ENCODE measurements at regions not wholly inside any gene's neighbourhood (a gene's known extent, or its start where the extent isn't known, plus 50 kb on each side); places are given as distances from the start of the nearest gene placed in this dataset.
"Not testable (repeated sequence)": the region's sequence is repeated elsewhere in the genome, so short reads cannot be mapped to it uniquely, and the experiment has no call there.

- TF ChIP-seq, protein P1, sequence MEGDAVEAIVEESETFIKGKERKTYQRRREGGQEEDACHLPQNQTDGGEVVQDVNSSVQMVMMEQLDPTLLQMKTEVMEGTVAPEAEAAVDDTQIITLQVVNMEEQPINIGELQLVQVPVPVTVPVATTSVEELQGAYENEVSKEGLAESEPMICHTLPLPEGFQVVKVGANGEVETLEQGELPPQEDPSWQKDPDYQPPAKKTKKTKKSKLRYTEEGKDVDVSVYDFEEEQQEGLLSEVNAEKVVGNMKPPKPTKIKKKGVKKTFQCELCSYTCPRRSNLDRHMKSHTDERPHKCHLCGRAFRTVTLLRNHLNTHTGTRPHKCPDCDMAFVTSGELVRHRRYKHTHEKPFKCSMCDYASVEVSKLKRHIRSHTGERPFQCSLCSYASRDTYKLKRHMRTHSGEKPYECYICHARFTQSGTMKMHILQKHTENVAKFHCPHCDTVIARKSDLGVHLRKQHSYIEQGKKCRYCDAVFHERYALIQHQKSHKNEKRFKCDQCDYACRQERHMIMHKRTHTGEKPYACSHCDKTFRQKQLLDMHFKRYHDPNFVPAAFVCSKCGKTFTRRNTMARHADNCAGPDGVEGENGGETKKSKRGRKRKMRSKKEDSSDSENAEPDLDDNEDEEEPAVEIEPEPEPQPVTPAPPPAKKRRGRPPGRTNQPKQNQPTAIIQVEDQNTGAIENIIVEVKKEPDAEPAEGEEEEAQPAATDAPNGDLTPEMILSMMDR (IDR thresholded peaks at IDR 0.05; ENCODE audit: control extremely low read depth, extremely low read depth, low read depth, missing control alignments): no peak
- ChIA-PET POLR2A (no interaction called here), CTCF (no interaction called here)
- DNase-seq (ENCODE audit: extremely low spot score): no peak
Observed at GRCh38 chr1:95520390-95520789, 286.4 kb downstream of the RWDD3 start.

- POLR2A ChIA-PET: no interaction called here
- CTCF ChIA-PET: no interaction called here
- TF ChIP-seq, protein P1 (IDR thresholded peaks at IDR 0.05; ENCODE audit: control extremely low read depth, extremely low read depth, low read depth, missing control alignments): no peak
- no peak for DNase-seq (ENCODE audit: extremely low spot score)
Observed at GRCh38 chr1:95532335-95532734, 298.3 kb downstream of the RWDD3 start.

DNA sequence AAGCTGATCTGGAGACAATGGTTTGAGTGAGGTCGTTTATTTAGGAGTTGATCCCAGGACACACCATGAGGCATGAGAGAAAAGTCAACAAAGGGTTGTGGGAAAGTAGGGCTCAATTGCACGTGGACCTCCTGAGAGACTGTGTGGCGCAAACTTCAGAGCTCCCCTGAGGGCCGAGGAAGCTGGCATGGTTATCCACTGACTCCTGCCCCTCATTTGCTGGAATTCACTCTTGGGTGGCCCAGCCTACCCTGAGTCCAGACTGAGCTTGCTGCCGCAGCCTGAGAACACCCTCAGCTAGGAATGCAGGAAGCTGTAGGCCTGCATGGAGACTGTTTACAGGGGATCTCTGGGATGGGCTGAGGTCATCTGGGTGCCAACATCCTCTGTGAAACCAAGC, 301.0 kb downstream of the RWDD3 start:
- CTCF ChIA-PET: no interaction called here
- TF ChIP-seq, protein P1 (IDR thresholded peaks at IDR 0.05; ENCODE audit: control extremely low read depth, extremely low read depth, low read depth, missing control alignments): no peak
- POLR2A ChIA-PET: no interaction called here
- no peak for DNase-seq (ENCODE audit: extremely low spot score)

DNA sequence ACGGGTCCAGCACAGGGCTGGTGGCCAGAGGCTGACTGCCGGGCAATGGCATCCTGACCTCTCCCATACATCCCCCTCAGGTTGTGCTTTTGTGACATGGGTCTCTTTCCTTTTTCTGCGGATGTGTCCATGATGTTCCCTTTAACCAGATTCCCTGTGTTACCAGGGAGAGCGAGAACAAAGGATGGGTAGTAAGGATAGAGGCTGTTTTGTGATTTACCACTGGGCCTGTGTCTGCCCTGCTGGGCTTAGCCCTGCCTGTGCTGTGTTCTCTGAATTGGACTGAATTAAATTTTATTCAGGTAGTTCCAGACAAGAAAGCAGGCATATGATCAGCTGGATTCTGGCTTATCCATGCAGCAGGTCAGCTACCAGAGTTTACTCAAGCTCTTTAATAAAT, 301.6 kb downstream of the RWDD3 start:
- CTCF ChIA-PET: interaction anchor here (0.9 kb wide), 1 partner anchor 14 kb away, joined by 3 read pairs; no protein-coding TSS in a partner anchor
- TF ChIP-seq, protein P1 (IDR thresholded peaks at IDR 0.05; ENCODE audit: control extremely low read depth, extremely low read depth, low read depth, missing control alignments): no peak
- no peak for DNase-seq (ENCODE audit: extremely low spot score)
- POLR2A ChIA-PET: no interaction called here

GRCh38 chr1:95536501-95536900, 302.5 kb downstream of the RWDD3 start:
- DNase-seq (ENCODE audit: extremely low spot score): no peak
- TF ChIP-seq, protein P1 (IDR thresholded peaks at IDR 0.05; ENCODE audit: control extremely low read depth, extremely low read depth, low read depth, missing control alignments): no peak
- POLR2A ChIA-PET: no interaction called here
- CTCF ChIA-PET: interaction anchor here (1.2 kb wide), 1 partner anchor 10 kb away, joined by 4 read pairs; no protein-coding TSS in a partner anchor

DNA sequence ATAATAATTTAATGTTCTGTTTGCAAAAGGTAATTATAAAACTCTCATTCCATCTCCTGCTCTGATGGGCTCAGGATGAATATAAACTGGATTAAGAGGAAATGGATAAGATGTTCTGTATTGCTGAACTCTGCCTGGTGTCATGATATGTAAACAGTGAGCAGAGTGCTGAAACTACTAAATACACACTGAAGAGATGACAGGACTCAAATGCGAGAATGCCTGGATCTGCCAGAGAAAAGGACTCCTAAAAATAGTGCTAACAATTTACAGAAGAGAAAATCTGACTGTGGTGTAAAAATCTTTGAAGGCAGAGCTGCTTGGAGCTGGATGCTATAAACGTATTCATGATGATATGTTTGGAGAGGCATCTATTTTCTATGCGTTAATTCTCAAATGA, 303.2 kb downstream of the RWDD3 start:
- no peak for DNase-seq (ENCODE audit: extremely low spot score)
- TF ChIP-seq, protein P1 (IDR thresholded peaks at IDR 0.05; ENCODE audit: control extremely low read depth, extremely low read depth, low read depth, missing control alignments): no peak
- CTCF ChIA-PET: interaction anchor here (0.5 to 1.2 kb wide), 2 partner anchors 9 to 697 kb away, joined by 3 to 4 read pairs; no protein-coding TSS in a partner anchor
- POLR2A ChIA-PET: no interaction called here

DNA sequence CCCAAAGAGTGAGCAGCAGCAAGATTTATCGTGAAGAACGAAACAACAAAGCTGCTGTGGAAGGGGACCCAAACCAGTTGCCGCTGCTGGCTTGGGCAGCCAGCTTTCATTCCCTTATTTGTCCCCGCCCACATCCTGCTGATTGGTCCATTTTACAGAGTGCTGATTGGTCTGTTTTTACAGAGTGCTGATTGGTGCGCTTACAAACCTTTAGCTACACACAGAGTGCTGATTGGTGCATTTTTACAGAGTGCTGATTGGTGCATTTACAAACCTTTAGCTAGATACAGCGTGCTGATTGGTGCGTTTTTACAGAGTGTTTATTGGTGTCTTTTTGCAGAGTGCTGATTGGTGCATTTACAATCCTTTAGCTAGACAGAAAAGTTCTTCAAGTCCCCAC, 304.2 kb downstream of the RWDD3 start:
- DNase-seq (ENCODE audit: extremely low spot score); POLR2A ChIA-PET: not testable (repeated sequence)
- CTCF ChIA-PET: interaction anchor here (0.9 kb wide), 1 partner anchor 12 kb away, joined by 3 read pairs; no protein-coding TSS in a partner anchor

Data from GM10248 (cell line).